Urothelium cell line (cell line): ENCODE measurements at regions not wholly inside any gene's neighbourhood (a gene's known extent, or its start where the extent isn't known, plus 50 kb on each side); places are given as distances from the start of the nearest gene placed in this dataset.

Source experiments
- DNase-seq: peaks from one replicate; pipeline ENCODE4 v3.0.0; 2011; ENCODE audit warnings: low spot score, mixed read lengths
- FAIRE-seq: peaks from 2 replicates; lab custom pipeline; 2011; peaks lifted over from hg19 to GRCh38; lab: Jason Lieb, UNC

DNA sequence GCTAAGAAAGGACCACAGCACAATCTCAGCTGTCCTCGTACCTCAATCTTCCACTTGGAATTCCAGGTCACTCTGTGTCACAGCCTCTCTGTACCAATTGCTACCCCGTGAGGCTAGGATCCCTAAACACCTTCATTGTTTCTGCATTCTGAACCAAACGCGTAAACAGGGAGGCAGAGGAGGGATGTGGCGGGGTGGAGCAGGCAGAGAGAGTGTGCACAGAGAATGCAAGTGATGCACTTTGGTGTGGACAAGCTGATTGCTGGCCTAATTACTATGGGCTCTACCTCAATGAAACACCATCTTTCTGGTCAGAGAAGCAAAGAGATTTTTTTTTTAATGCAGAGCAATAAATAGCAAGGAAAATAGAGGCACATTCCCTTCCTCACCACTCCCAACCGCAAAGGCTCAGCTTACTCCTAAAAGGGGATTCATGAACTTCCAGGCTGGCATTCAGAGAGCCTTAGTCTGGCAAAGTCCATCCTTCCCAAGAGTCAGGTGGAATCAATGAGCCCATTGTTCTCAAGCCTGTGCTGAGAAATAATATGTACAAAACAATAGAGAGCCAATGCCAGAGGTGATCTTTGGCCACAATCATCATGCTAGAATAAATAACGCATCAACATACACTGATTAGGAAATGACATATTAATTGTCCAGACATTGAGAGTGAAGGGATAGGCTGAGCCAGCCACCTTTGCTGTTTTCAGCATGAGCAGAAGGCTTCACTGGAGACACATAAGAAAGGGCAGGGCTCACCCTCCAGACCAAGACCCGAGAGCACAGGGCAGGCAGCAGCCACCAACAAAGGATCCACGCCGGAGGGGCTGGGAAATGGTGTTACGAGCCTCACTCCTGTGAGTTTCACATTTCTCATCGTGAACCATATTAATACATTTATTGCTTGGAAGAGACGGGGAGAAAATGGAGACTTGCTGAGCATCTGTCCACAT is 278.8 kb downstream of the ENC1 start:
- FAIRE-seq, result no peak
- DNase-seq, result peak; percentile 84

DNA sequence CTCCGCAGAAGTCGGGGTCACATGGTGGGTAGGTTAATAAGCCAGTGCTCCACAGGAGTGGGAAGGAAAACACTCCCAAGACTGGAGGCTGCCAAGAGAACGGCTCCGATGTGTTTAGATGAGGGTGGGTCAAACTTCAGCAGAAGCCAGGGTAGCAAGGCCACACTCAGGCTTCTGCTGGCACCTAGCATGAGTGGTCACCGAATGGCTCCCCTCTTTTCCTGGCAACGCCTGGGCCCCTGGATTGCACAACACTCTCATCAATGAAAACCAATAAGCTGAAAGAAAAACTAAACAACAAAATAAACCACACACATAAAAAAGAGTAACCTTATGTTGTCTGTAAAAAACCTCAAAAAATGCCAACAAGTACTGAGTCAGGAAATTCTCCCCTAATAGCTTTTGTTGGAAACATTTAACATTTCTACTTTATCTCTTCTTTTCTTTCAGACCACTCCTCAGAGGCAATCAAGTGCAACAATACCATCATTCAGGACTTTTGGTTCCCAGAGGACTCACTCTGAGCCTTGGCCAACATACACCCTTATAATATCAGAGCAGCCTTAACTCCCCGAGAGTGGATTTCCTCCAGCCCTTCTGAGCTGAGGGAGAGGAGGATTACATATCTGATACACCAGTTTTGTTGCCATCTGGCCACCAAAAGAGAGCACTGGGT is 279.9 kb downstream of the ENC1 start:
- DNase-seq (peak; percentile 14), FAIRE-seq (no peak)

DNA sequence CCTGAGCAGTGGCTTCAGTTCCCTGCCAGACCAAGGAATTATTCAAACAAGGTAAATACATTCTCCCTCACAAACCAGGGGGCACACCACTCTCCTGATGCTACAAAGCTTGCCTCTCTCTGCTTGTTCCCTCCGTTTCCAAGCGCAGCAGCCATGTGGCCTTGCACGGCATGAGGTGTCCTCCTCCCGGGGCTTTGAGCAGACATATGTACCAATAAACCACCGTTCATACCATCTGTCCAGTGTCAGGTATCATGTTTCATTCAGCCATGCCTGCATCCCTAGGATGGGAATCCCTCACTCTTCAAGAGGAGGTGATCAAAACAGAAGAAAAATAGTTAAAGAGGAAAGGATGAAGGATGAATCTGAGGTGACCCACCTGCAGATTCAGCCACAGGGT is 282.7 kb downstream of the ENC1 start:
- FAIRE-seq (no peak), DNase-seq (no peak)

DNA sequence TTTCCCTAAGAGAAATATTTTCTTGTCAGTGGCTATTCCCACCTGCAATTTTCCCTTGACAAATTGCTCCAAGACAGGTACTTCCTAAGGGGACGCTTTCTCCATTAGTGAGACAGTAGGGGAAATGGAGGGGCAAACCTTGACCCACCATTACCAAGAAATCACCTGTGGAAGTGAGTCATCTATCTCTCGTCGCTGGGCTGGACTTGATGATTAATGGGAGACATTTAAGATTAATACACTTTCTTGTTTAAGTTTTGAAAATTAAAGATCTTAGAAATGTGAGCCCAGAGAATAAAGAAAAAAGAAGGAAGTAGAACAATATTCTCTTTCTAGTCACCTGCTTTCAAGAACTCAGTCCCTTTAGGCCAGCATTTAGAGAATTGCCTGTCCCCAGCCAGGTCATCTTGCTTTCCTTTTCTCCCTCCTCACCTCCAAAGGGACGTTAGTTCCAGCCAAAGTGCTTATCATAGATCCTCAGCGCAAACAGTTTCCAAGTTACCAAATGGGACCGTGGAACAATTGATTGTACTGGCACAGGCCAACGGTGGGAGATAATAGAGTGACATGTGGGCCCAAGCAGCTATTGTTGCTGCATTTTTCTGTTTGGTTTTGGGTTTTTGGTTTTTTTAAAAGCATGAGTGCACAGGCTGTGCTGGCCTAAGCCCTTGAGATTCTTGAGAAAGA is 284.4 kb downstream of the ENC1 start:
- FAIRE-seq (no peak), DNase-seq (no peak)

DNA sequence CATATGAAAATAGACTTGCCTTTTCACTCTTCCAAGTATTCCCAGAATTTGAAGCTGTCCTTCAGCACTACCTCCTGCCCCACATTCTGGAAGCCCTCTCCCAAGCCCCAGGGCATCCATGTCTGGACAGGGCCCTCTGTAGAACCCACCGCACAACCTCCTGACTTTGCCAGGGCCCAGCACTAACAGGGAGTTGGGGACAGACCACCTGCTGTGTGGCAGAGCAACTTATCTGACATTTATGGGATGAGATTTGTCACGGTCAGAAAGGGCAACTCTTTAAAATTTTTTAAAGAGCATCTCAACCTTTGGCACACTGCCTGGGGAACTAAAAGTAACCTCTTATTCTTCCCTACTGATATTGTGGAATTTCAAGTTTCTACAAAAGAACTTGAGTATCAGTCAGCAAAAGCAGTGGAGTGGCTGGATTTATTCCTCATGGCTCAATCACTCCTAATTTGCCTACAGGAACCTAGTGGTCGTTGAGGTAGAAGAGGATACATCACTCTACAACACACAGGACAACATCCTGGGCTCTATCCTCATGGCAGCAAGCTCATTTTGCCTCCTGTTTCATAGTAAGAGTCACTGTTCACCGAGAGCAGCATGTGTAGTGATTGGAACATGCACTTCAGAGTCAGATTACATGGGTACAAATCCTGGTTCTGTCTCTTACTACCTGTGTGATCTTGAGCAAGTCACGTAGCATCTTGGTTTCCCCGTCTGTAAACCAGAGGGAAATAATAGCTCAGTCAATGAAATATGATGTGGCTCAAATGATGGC is 285.3 kb downstream of the ENC1 start:
- DNase-seq (no peak), FAIRE-seq (peak; percentile 32)

DNA sequence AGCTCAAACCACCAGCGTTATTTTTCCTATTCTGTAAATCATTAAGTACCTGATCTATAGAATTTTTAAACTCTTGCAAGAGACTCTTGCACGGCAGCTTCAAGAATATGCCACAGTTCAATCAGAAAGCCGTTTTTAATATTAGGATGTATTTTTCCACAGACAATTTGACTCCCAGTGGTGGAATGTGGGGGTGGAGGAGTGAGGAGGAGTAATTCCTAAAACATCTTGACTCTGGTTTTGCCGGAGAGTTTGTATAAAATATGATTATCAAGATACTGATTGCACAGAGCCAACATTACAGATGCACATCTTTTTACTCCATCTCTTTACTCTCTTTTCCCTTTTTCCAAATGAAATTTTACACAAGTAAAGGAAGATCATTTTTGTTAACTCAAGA is 288.3 kb downstream of the ENC1 start:
- DNase-seq (no peak), FAIRE-seq (no peak)

DNA sequence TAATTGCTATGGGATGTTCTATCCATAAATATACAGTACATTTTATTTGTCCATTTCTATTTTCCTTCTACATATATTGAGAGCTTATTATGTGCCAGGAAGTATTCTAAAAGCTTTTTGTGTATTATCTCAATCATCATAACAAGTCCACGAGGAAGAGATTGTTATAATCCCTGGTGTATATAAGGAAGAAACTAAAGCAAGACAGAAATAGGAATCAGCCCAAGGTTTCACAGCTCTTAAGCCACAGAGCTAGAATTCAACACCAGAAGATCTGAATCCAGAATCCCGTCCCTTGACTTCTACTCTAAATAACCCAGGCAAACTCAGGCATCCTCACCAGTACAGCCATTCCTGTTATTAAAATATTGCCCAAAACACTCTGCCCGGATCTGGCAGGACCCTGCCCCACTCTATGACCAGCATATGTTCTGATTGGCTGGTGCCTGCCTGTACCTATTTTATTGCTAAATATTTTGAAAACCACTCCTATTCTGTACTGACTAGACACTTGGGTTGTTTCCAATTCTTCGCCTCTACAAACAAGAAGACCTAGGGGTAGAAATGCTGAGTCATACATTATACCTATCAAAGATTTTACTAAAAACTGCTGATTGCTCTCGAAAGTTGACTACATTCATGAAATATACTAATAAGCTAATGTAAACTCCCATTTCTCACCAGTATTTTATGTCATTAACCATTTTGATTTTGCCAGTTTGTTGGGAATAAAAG is 297.4 kb downstream of the ENC1 start:
- DNase-seq, result peak; percentile 66
- FAIRE-seq, result no peak

DNA sequence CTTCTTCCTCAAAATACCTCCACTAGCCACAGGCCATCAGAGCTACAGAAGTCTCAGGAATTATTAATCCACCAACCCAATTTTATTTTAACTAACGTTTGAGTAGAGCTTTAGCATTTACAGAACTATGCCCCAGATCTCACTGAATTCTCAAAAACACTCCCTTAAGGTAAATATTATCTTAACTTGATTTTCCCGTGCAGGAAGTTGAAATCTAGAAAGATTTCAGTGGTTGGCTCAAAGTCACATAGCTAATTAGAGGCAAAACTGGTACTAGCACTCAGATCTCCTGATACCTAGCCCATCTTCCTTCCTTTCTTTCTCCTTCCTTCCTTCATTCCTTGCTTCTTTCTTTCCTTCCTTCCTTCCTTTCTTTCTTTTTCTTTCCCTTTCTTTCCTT is 298.3 kb downstream of the ENC1 start:
- DNase-seq (no peak), FAIRE-seq (no peak)

DNA sequence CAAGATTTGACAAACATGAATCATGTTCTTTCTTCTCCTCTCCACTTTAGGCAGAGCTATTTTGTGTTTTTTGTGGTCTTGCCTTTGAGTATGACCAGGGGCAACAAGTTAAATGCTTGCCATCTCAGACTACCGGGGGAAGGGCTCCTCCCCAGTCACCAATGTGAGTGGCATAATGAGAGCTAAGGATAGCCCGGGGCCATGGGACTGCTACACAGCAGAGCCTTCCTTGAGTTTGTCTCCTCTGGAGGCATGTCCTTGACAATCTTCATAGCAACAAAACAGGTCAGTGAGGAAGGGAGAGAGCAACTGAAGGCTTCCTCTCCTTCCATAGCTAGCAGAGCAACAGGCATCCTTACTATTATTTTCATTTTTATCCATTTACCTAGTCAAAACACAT is 299.3 kb downstream of the ENC1 start:
- FAIRE-seq (no peak), DNase-seq (no peak)

DNA sequence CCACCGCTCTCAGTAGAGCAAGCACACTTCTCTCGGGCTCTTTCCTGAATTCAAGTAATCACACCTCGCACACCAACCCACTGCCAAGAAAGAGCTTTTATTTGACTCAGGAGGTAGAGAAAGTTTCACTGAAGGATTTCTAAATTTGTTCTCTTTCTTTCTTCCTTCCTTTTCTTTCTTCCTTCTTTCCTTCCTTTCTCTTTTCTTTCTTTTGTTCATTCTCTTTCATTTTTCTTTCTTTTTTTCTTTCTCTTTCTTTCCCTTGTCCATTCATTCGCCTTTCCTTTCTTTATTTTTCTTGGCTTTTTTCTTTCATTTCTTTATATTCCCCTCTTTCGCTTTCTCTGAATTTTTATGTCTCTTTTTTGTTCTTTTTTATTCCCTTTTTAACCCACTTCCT is 300.1 kb downstream of the ENC1 start:
- FAIRE-seq (no peak), DNase-seq (no peak)

DNA sequence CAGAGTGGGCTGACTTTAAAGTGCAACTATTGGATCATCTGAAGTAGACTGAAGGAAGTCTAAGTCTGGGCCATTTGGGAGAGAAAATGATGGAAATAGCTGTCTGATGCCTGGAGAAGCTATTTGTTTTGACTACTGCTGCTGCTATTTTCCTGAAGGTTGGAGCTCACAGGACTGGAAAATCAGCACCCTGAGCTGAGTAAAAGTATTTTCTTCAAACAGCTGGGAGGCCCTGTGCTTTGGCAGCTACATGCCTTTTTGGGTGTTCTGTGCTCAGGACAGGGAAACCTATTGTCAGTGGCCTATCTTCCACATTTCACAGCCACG is 302.6 kb downstream of the ENC1 start:
- DNase-seq (no peak), FAIRE-seq (no peak)

DNA sequence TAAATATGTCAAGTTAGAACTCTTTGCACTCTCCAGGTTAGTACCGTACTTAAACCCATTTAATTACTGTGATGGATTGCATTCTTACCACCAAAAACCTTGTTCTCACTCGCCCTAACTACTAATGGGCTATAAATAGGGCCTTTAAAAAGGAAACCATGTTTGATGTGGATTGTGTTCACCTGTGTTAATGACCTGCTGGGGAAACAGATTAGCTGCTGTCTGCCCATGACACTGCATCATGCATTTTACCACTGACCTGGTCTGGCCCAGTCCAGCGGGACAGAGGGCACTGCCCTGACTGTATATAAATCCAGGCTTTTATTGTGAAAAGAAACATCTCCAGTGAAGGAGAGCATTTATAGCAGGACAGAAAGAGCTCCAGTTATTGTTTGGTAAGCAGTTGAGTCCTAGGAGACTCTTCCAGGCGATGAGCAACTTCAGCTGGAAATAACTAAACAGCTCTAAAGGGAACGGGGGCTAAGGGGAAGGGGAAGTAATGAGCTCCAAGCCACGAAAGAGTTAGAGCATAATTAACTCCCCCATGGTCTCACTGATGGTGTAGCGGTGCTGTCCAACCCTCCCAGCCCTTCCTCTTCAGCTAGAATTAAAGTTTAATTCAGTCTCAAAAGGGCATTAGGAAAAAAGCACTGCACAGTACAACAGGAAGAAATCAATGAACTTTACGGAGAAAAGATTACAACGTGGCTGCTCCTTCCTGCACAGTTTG is 303.1 kb downstream of the ENC1 start:
- FAIRE-seq (no peak), DNase-seq (no peak)

DNA sequence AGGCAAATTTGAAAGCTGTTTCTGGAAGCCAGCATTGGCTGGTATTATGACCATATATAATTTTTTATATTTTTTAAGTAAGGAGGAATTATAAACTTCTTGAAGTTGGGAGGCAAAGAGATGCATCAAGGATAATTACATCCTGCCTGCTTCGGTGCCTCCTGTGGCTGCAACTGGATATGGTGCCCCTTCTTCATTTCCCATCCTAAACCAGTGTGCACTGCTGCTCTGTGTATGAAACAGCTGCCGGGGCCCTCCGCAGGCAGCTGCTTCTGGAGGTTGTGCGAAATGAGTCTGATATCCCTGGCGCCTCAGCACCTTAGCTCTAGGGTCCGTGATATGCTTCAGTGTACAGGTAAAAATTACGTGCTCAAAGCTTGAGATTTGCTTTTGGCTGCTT is 304.2 kb downstream of the ENC1 start:
- DNase-seq (no peak), FAIRE-seq (no peak)

DNA sequence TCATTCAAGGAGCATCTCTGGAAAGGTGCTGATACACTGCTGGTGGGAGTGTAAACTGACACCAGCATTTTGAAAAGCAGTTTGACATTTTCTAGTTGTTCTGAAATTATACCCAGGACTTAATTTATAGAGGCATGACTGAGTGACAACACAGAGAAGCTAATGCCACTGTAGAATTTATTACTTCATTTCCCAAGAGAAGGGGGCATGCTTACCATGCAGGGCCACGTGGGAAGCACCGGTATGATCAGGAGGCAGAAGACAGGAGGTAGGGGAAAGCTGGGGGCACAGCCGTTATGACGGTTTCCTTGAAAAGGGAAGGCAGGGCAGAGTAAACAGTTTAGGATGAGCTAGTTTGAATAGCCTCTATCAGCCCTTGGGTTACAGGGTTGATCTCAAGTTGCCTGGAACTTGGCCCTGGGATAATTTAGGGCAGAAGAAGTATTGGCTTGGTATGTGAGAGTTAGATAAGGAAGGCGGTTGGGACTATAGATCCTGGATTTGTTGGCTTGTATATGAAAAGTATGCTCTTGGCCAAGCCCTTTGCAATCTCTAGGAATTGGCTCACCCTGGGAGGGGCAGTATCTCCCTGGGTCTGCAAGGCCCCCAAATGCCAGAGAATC is 305.7 kb downstream of the ENC1 start:
- FAIRE-seq (no peak), DNase-seq (no peak)

DNA sequence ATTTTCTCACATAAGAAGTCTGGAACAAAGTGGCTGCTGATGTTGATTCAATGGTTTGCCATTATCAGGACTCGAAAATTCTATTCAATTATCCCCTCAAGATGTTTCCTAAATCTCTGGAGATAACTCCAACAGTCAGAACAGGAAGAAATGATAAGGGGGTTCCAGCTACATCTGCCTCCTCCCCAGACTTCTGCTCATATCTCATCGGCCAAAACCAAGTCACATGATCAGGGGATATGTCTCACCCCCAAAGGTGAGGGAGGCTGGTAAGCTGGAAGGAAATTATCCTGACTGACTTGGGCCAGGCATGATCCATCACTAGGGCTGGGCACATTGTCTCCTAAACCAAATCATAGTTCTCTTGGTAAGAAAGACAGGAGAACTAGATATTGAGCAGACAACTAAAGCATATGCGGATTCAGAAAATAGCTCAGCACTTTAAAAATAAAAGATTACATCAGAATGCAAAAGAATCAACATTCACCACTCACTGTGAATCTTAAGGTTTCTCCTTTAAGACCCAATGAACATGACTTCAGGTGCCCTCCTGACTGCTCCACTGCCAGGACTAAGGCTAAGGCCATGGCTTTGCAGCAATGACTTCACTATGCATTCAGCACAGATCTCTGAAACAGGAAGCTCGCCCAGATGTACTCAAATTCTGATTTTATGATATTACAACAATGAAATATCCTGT is 306.3 kb downstream of the ENC1 start:
- no peak for FAIRE-seq

DNA sequence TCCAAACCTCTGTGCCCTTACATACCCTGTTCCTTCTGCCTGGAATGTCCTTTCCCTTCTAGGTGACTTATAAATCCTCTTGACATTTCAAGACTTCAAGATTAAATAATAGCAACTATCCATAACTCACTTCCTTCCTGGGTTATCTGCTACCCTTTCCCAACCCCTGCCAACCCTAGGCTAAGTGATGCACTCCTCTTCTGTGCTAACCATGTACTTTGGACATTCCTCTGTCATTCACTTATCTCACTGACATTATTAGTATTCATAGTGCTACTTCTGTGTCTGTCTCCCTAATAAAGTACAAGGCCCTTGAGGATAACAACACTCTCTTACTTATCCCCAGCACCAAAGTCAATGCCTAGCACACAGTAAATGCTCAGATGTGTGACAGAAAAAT is 307.1 kb downstream of the ENC1 start:
- FAIRE-seq (no peak), DNase-seq (no peak)

More for the DNA sequence above, 306.3 kb downstream of the ENC1 start:
- DNase-seq, result no peak

DNA sequence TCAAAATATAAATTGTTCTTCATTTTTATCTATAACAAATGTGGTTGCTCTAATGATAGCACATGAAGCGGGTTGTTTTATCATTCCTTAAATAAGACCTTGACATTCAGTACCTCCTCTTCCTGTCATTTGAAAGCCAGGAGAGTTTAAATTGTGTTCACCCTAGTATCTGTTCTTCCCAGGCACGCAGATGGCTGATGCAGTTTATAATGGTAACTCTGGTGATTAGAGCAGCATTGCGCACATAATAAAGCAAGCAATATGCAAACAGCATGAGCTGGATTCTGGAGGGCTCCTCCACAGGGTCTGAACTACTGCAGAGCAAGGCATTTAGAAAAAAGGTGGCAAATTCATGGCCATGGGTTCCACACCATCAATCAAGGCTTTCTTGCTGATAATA is 307.8 kb downstream of the ENC1 start:
- FAIRE-seq, result no peak
- no peak for DNase-seq

DNA sequence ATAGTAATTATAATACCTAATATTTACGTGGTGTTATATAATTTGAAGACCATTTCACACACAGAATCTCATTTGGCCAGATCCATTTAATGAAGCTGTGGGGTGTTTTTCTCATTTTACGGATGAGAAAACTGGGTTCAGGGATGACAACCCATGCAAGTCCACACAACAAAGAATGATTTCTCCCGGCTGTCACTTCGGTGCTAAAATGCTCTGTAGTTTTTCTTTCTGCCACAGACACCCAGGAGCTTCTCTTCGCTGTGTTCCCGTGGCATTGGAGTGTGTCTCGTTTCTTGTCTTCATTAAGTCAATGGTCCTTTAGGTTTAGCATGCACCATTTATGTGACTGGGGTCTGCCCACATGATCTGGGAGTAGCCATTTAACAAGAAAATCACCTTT is 308.5 kb downstream of the ENC1 start:
- DNase-seq (no peak), FAIRE-seq (no peak)

DNA sequence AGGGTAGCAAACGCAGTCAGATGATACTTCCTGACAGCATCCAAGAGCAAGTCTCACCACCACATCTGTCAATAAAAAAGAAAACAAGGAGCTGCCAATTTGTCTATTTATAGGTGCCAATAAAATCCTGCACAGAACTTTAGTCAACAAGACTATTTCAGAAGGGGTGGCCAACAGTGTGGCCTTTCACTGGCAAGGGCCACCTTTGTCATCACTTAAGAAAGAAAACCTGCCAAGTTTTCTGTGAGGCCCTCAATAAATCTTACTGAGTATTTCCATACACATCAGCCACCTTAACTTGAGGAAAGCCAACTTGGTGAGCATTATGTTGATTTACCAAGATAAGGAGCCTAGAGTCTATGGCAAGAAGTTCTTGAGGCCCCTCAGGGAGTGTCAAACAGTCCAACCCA is 312.3 kb downstream of the ENC1 start:
- DNase-seq, result peak; percentile 11
- no peak for FAIRE-seq
